OCI-LY7 (cell line): ENCODE measurements at regions not wholly inside any gene's neighbourhood (a gene's known extent, or its start where the extent isn't known, plus 50 kb on each side); places are given as distances from the start of the nearest gene placed in this dataset.

ENCODE experiments used
- BruUV-seq: library from RNA; stranded (reverse); fragments of 400-500 nt; replicated peaks from 2 replicates; lab custom pipeline; 2021; lab: Mats Ljungman, UMichigan
- CTCF ChIA-PET: fragments of 300-600 bp; sonication (Branson Sonifier 250); formaldehyde crosslinking; loops from one replicate; lab custom pipeline; 2022; ENCODE audit warnings: antibody characterized with exemption; ENCODE audit not compliant: unreplicated experiment; lab: Charles Lee
- POLR2A ChIA-PET: fragments of 300-600 bp; sonication (Branson Sonifier 250); formaldehyde crosslinking; loops from one replicate; lab custom pipeline; 2022; ENCODE audit warnings: antibody characterized with exemption; lab: Charles Lee
- DNase-seq: peaks from one replicate; pipeline ENCODE4 v3.0.0-alpha.2; 2015; ENCODE audit warnings: low spot score
- H2AFZ ChIP-seq: fragments of 200-600 bp; sonication (generic), shearing (Covaris generic); 2 replicates; pipeline ENCODE4 v1.6.1; 2014; ENCODE audit warnings: mild to moderate bottlenecking, antibody characterized with exemption, low read length, moderate library complexity
- H3K27ac ChIP-seq: fragments of 200-600 bp; sonication (generic); 2 replicates; pipeline ENCODE4 v1.5.1; 2014; ENCODE audit warnings: mixed run types, low read depth, mild to moderate bottlenecking, moderate library complexity, low read length, inconsistent platforms; ENCODE audit not compliant: poor library complexity, severe bottlenecking
- H3K36me3 ChIP-seq: fragments of 200-600 bp; sonication (generic); 2 replicates; pipeline ENCODE4 v1.6.1; 2014; ENCODE audit warnings: mild to moderate bottlenecking, antibody characterized with exemption, low read length, moderate library complexity, mixed read lengths; ENCODE audit not compliant: insufficient read depth
- H3K4me1 ChIP-seq: fragments of 200-600 bp; sonication (generic); 2 replicates; pipeline ENCODE4 v1.5.1; 2014; ENCODE audit warnings: mild to moderate bottlenecking, low read length; ENCODE audit not compliant: insufficient read depth, poor library complexity, severe bottlenecking
- H3K4me2 ChIP-seq: fragments of 200-600 bp; sonication (generic); 2 replicates; pipeline ENCODE4 v1.6.1; 2014; ENCODE audit warnings: mild to moderate bottlenecking, low read length
- H3K4me3 ChIP-seq: fragments of 200-600 bp; sonication (generic); 2 replicates; pipeline ENCODE4 v1.5.1; 2014; ENCODE audit warnings: mild to moderate bottlenecking, low read depth, low read length; ENCODE audit not compliant: poor library complexity, severe bottlenecking
- H3K79me2 ChIP-seq: fragments of 200-600 bp; sonication (generic); 2 replicates; pipeline ENCODE4 v1.6.1; 2016; ENCODE audit warnings: low read depth, mild to moderate bottlenecking, low read length, moderate library complexity, mixed read lengths; ENCODE audit not compliant: insufficient read depth
- H3K9me2 ChIP-seq: fragments of 200-600 bp; sonication (generic); 2 replicates; pipeline ENCODE4 v1.6.1; 2016; ENCODE audit warnings: mild to moderate bottlenecking, low read length, mixed read lengths; ENCODE audit not compliant: insufficient read depth
- H3K9me3 ChIP-seq: fragments of 200-600 bp; sonication (generic); 2 replicates; pipeline ENCODE4 v1.6.1; 2014; ENCODE audit warnings: mild to moderate bottlenecking, mixed run types, low read length, mixed read lengths
- H4K20me1 ChIP-seq: fragments of 200-600 bp; sonication (generic); 2 replicates; pipeline ENCODE4 v1.6.1; 2014; ENCODE audit warnings: mild to moderate bottlenecking, antibody characterized with exemption, low read length, moderate library complexity, mixed read lengths; ENCODE audit not compliant: insufficient read depth
- CTCF ChIP-seq: fragments of 200-600 bp; sonication (generic); conservative IDR thresholded peaks from 2 replicates; pipeline ENCODE4 v1.5.1; 2014; ENCODE audit warnings: mild to moderate bottlenecking, antibody characterized with exemption, low read length, moderate library complexity, mixed read lengths
- EZH2phosphoT487 ChIP-seq: fragments of 200-600 bp; sonication (generic); IDR thresholded peaks from 2 replicates; pipeline ENCODE4 v1.6.1; 2018; ENCODE audit warnings: low read depth, borderline replicate concordance, mild to moderate bottlenecking, mixed run types, antibody characterized with exemption, low read length, moderate library complexity, mixed read lengths
- intact Hi-C: fragments of 100-400 bp; cut with micrococcal nuclease; formaldehyde crosslinking; loops from one replicate; pipeline ENCODE4 v1.10.0; 2022; ENCODE audit not compliant: unreplicated experiment

DNA sequence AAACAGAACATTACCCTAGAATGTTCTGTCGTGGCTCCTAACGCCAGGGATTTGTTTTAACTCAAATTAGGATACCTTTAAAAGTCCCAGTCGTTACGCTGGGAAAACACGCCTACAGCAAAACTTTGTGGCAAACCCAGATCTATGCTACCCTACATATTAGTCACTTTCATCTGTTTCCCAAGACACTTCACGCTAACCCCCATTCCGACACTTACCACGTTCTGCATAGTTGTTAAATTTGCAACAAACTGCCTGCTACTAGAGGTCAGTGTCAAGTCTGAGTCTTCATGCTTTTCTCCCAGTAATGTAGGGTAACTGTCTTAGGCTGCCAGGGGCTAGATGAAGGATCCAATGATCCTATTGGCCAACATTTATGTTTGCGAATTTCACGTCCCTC is 140.3 kb downstream of the RASEF start:
- Histone ChIP-seq H3K27ac (no peak overlapping the region), H3K9me2 (no peaks in the 10 kb centered on the region), H3K36me3 (no peaks in the 10 kb centered on the region), H3K9me3 (no peaks in the 10 kb centered on the region), H3K4me1 (no peaks in the 10 kb centered on the region), H3K79me2 (no peaks in the 10 kb centered on the region), H3K4me2 (no peak overlapping the region), H4K20me1 (no peaks in the 10 kb centered on the region), H2AFZ (no peak overlapping the region), H3K4me3 (no peak overlapping the region)
- CTCF ChIA-PET: no interaction called here
- TF ChIP-seq CTCF: no peak
- TF ChIP-seq EZH2phosphoT487: no peak
- intact Hi-C loops: no loop called here
- POLR2A ChIA-PET: no interaction called here
- BruUV-seq: no TSS peak
- DNase-seq: no peak

DNA sequence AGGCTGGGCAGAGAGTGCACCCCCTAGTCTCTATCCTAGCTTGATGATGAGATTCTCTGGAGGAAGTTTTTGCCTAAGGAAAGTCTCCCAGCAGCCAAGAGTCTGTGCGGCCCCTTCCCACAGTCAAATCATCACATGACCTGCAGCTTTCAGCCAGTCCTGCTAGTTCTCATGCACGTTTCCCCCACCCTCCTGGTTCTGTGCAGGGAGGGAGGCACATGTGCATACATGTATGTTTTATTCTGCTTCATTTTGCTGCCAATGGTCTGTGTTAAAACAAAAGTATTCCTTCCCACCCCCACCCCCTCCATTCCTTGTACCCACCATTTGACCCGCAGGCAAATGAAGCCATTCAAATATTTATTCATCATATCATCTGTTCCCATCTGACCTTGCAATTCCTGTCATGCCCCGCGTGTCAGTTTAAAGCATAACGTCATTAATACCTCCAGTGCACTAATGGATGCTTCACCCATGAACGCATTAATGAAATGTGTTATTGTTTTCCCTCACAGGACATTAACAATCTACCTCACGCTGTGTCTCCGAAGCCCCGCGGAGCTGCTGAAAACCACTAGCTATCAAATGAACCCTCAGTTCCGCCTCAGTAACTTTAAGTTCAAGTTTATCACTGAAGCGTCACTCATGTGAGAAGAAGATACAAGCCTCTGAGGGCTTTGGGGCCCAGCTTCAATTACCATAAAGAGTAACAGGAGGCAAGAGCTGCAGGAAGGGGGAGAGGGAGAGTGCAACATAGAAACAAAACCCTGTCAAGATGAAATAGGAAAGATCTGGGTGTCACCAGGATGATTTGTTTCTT is 139.6 kb downstream of the RASEF start:
- intact Hi-C loops: no loop called here
- Histone ChIP-seq H4K20me1 (no peaks in the 10 kb centered on the region), H3K9me3 (no peaks in the 10 kb centered on the region), H2AFZ (no peak overlapping the region), H3K27ac (no peak overlapping the region), H3K36me3 (no peaks in the 10 kb centered on the region), H3K79me2 (no peaks in the 10 kb centered on the region), H3K4me3 (no peak overlapping the region), H3K4me1 (no peaks in the 10 kb centered on the region), H3K4me2 (peak overlapping the region; percentile 32; the same call in 1 of the 2 replicates), H3K9me2 (no peaks in the 10 kb centered on the region)
- POLR2A ChIA-PET: interaction anchor here (0.7 kb wide), 1 partner anchor 15 kb away, joined by 3 read pairs; no protein-coding TSS in a partner anchor
- no peak for TF ChIP-seq EZH2phosphoT487
- no peak for TF ChIP-seq CTCF
- CTCF ChIA-PET: no interaction called here
- DNase-seq: peak; percentile 14
- BruUV-seq: no TSS peak

DNA sequence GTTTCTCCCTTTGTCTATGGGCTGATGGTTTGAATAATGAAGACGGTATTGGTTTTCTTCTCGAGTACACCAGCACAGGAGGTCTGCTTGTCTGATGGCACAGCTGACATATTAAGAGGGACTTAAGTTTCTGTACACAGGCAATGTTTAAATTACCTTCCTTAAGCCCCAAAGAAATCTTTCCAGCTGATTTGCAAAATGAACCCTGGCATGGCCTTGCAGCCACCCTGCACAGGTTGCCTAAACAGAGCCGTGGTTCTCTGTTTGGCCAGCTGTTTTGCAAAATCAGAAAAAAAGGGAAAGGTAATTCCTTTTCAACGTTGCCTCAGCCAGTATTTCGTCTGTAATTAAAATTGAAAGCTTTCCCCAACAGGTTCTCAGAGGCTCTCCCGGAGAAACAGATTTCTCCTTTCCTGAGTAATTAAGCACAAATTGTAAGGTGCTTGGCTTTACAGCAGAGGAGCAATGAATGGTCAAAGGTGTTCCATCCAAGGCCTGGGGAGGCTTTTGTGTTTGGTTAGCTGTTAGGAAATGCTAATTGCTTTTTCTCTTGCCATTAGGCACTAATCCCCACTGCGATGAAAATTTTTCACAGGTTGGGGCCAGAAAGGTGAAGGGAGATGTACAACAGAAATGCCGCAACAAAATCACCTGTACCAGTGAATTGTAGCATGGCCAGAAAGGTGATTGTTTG is 138.9 kb downstream of the RASEF start:
- Histone ChIP-seq H3K36me3 (no peaks in the 10 kb centered on the region), H3K79me2 (no peaks in the 10 kb centered on the region), H3K27ac (no peak overlapping the region), H3K4me2 (peak overlapping the region; percentile 32; the same call in 1 of the 2 replicates), H4K20me1 (no peaks in the 10 kb centered on the region), H3K4me1 (no peaks in the 10 kb centered on the region), H3K4me3 (no peak overlapping the region), H3K9me2 (no peaks in the 10 kb centered on the region), H2AFZ (no peak overlapping the region; the same call in 1 of the 2 replicates), H3K9me3 (no peaks in the 10 kb centered on the region)
- CTCF ChIA-PET: no interaction called here
- intact Hi-C loops: no loop called here
- BruUV-seq: no TSS peak
- TF ChIP-seq EZH2phosphoT487: no peak
- POLR2A ChIA-PET: interaction anchor here (0.7 kb wide), 2 partner anchors 14 to 213 kb away, joined by 3 read pairs; no protein-coding TSS in a partner anchor
- DNase-seq: no peak
